HG02642 (cell line): ENCODE measurements at regions not wholly inside any gene's neighbourhood (a gene's known extent, or its start where the extent isn't known, plus 50 kb on each side); places are given as distances from the start of the nearest gene placed in this dataset.

ENCODE experiments used
- ATAC-seq: cut with Tn5 transposase; IDR thresholded peaks from one replicate; pipeline ENCODE4 v1.9.1; 2021; ENCODE audit warnings: mild to moderate bottlenecking; ENCODE audit not compliant: unreplicated experiment, poor library complexity

- ATAC-seq, result no peak
Observed at GRCh38 chr3:159841766-159842165, 146.9 kb upstream of the IL12A start.

GRCh38 chr3:159843840-159844730 lies 144.6 kb upstream of the IL12A start:
- no peak for ATAC-seq

GRCh38 chr3:159844801-159845261 lies 143.8 kb upstream of the IL12A start:
- no peak for ATAC-seq

- ATAC-seq, result no peak
Observed at GRCh38 chr3:159845737-159846136, 142.9 kb upstream of the IL12A start.

GRCh38 chr3:159846255-159846654 lies 142.4 kb upstream of the IL12A start:
- ATAC-seq, result no peak

GRCh38 chr3:159848348-159849118 lies 140.1 kb upstream of the IL12A start:
- ATAC-seq, result no peak

GRCh38 chr3:159850481-159850880 lies 138.2 kb upstream of the IL12A start:
- no peak for ATAC-seq

- no peak for ATAC-seq
Observed at GRCh38 chr3:159852266-159852665, 136.4 kb upstream of the IL12A start.

- ATAC-seq, result peak; percentile 49
Observed at GRCh38 chr3:159852821-159853505, 135.7 kb upstream of the IL12A start.

- ATAC-seq, result no peak
Observed at GRCh38 chr3:159853506-159853864, 135.2 kb upstream of the IL12A start.

- no peak for ATAC-seq
Observed at GRCh38 chr3:159854500-159855124, 134.0 kb upstream of the IL12A start.

GRCh38 chr3:159855599-159856346 lies 132.9 kb upstream of the IL12A start:
- ATAC-seq, result no peak

GRCh38 chr3:159856590-159857104 lies 132.0 kb upstream of the IL12A start:
- ATAC-seq, result no peak

- ATAC-seq, result no peak
Observed at GRCh38 chr3:159857840-159858239, 130.8 kb upstream of the IL12A start.

GRCh38 chr3:159858650-159859049 lies 130.0 kb upstream of the IL12A start:
- no peak for ATAC-seq

GRCh38 chr3:159859424-159859823 lies 129.2 kb upstream of the IL12A start:
- no peak for ATAC-seq

- no peak for ATAC-seq
Observed at GRCh38 chr3:159859836-159860235, 128.8 kb upstream of the IL12A start.

- peak; percentile 33 for ATAC-seq
Observed at GRCh38 chr3:159860269-159861116, 128.1 kb upstream of the IL12A start.
